ENCODE measurements at regions not wholly inside any gene's neighbourhood (a gene's known extent, or its start where the extent isn't known, plus 50 kb on each side); places are given as distances from the start of the nearest gene placed in this dataset.
"Not testable (repeated sequence)": the region's sequence is repeated elsewhere in the genome, so short reads cannot be mapped to it uniquely, and the experiment has no call there.

GRCh38 chr12:25686351-25686750, 133.3 kb upstream of the LMNTD1 start:
- DNase-seq = no peak

- no peak for DNase-seq
These were observed 134.1 kb upstream of the LMNTD1 start for GRCh38 chr12:25687226-25687625.

GRCh38 chr12:25688851-25689250, 135.8 kb upstream of the LMNTD1 start:
- not testable (repeated sequence) for DNase-seq

- DNase-seq = no peak
These were observed 137.0 kb upstream of the LMNTD1 start for GRCh38 chr12:25689996-25690501.

GRCh38 chr12:25690996-25691864, 138.1 kb upstream of the LMNTD1 start:
- DNase-seq = peak; percentile 18

- no peak for DNase-seq
These were observed 138.7 kb upstream of the LMNTD1 start for GRCh38 chr12:25691865-25692114.

- DNase-seq = no peak
These were observed 139.3 kb upstream of the LMNTD1 start for GRCh38 chr12:25692115-25693035.

GRCh38 chr12:25694072-25694471, 141.0 kb upstream of the LMNTD1 start:
- no peak for DNase-seq

- no peak for DNase-seq
These were observed 142.5 kb upstream of the LMNTD1 start for GRCh38 chr12:25695574-25695973.

GRCh38 chr12:25698772-25699171, 145.7 kb upstream of the LMNTD1 start:
- no peak for DNase-seq

GRCh38 chr12:25699454-25699853, 146.4 kb upstream of the LMNTD1 start:
- no peak for DNase-seq

GRCh38 chr12:25701290-25701689, 148.2 kb upstream of the LMNTD1 start:
- DNase-seq = no peak

GRCh38 chr12:25702553-25702952, 149.5 kb upstream of the LMNTD1 start:
- DNase-seq = no peak

- DNase-seq = peak; percentile 49
These were observed 152.2 kb upstream of the LMNTD1 start for GRCh38 chr12:25705261-25705660.

- DNase-seq = not testable (repeated sequence)
These were observed 153.6 kb upstream of the LMNTD1 start for GRCh38 chr12:25706646-25707045.

GRCh38 chr12:25707056-25707455, 154.0 kb upstream of the LMNTD1 start:
- no peak for DNase-seq

GRCh38 chr12:25708661-25709060, 155.6 kb upstream of the LMNTD1 start:
- no peak for DNase-seq

- no peak for DNase-seq
These were observed 157.0 kb upstream of the LMNTD1 start for GRCh38 chr12:25710128-25710527.

- DNase-seq = peak; percentile 2
These were observed 158.0 kb upstream of the LMNTD1 start for GRCh38 chr12:25710938-25711605.

GRCh38 chr12:25712169-25712568, 159.1 kb upstream of the LMNTD1 start:
- DNase-seq = no peak

GRCh38 chr12:25713264-25713663, 160.2 kb upstream of the LMNTD1 start:
- DNase-seq = no peak

- no peak for DNase-seq
These were observed 161.3 kb upstream of the LMNTD1 start for GRCh38 chr12:25714198-25714984.

All from GDM1 (cell line).